Karpas-422 (cell line): ENCODE measurements at regions not wholly inside any gene's neighbourhood (a gene's known extent, or its start where the extent isn't known, plus 50 kb on each side); places are given as distances from the start of the nearest gene placed in this dataset.

Source experiments
- DNase-seq: peaks from one replicate; pipeline ENCODE4 v3.0.0-alpha.2; 2015
- H2AFZ ChIP-seq: fragments of 200-600 bp; sonication (generic); 2 replicates; pipeline ENCODE4 v1.6.1; 2014; ENCODE audit warnings: antibody characterized with exemption, low read length, mixed read lengths
- H3K27ac ChIP-seq: fragments of 200-600 bp; sonication (generic); 2 replicates; pipeline ENCODE4 v1.5.1; 2014; ENCODE audit warnings: mild to moderate bottlenecking, low read length, moderate library complexity
- H3K27me3 ChIP-seq: fragments of 200-600 bp; sonication (generic); 2 replicates; pipeline ENCODE4 v1.6.1; 2014; ENCODE audit warnings: low read length, mixed read lengths
- H3K36me3 ChIP-seq: fragments of 200-600 bp; sonication (generic); 2 replicates; pipeline ENCODE4 v1.6.1; 2014; ENCODE audit warnings: low read length, mixed read lengths; ENCODE audit not compliant: insufficient read depth
- H3K4me1 ChIP-seq: fragments of 200-600 bp; sonication (generic); 2 replicates; pipeline ENCODE4 v1.6.1; 2014; ENCODE audit warnings: mild to moderate bottlenecking, low read length, mixed read lengths
- H3K4me2 ChIP-seq: fragments of 200-600 bp; sonication (generic); 2 replicates; pipeline ENCODE4 v1.6.1; 2014; ENCODE audit warnings: low read length, low read depth, mild to moderate bottlenecking; ENCODE audit not compliant: poor library complexity, severe bottlenecking
- H3K4me3 ChIP-seq: fragments of 200-600 bp; sonication (generic); 2 replicates; pipeline ENCODE4 v1.5.1; 2014; ENCODE audit warnings: mild to moderate bottlenecking, antibody characterized with exemption, low read length, mixed read lengths
- H3K79me2 ChIP-seq: fragments of 200-600 bp; sonication (generic); 2 replicates; pipeline ENCODE4 v1.6.1; 2014; ENCODE audit warnings: mild to moderate bottlenecking, low read length, mixed read lengths
- H3K9ac ChIP-seq: fragments of 200-600 bp; sonication (generic); 2 replicates; pipeline ENCODE4 v1.6.0; 2014; ENCODE audit warnings: low read length
- H3K9me2 ChIP-seq: fragments of 200-600 bp; sonication (generic), shearing (Covaris generic); replicated peaks from 2 replicates; pipeline ENCODE4 v1.6.0; 2014; ENCODE audit warnings: mild to moderate bottlenecking, low read length, moderate library complexity; ENCODE audit not compliant: insufficient read depth
- H3K9me3 ChIP-seq: fragments of 300-700, 200-600 bp; sonication (generic); 2 replicates; pipeline ENCODE4 v1.6.1; 2014; ENCODE audit warnings: low read length, mixed read lengths
- H4K20me1 ChIP-seq: fragments of 200-600 bp; sonication (generic); 2 replicates; pipeline ENCODE4 v1.6.1; 2014; ENCODE audit warnings: mild to moderate bottlenecking, antibody characterized with exemption, low read length, low read depth; ENCODE audit not compliant: insufficient read depth

DNA sequence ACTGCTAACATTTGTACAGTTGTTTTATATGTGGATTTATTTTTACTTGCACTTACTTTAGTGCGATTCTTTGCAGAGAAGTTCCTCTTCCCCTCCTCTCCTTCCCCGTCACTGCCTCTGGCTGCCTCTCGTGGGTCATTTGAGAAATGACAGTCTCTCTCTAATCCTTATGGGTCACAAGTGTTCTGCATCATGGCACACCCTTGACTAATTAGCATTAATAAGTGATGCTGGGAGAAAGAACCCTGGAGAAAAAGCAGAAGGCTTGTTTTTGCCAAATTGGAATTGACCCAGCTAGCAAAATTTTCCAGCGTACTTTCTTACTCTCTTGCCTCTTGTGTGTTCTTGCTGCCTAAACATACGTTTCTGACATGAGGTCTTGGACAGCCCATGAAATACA, 301.2 kb downstream of the DUSP10 start:
- Histone ChIP-seq H3K4me2 (no peak overlapping the region), H3K27ac (no peak overlapping the region), H3K9ac (no peak overlapping the region), H3K36me3 (no peaks in the 10 kb centered on the region), H3K79me2 (no peaks in the 10 kb centered on the region), H4K20me1 (no peaks in the 10 kb centered on the region), H3K4me3 (no peak overlapping the region), H3K4me1 (no peaks in the 10 kb centered on the region), H2AFZ (no peak overlapping the region), H3K9me2 (no peaks in the 10 kb centered on the region), H3K9me3 (no peaks in the 10 kb centered on the region), H3K27me3 (no peaks in the 10 kb centered on the region)
- peak; percentile 49 for DNase-seq

DNA sequence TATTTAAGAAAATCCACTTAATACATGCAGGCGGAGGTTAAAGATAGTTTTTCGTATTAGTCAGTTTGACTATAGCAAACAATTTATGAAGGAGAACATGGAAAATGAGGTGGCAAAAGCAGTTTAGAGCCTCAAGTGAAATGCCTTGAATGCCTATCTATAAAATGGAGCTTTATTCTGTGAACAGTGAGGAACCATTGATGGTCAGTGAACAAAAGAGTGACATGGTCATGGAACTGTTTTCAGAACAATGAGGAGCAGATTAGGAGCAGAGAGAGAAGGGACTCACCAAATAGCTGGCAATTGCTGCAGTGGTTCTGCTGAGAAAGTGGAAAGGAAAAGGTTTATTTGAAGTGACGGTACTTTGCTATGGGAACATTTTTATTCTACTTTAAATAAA, 299.8 kb downstream of the DUSP10 start:
- Histone ChIP-seq H3K36me3 (no peaks in the 10 kb centered on the region), H3K9ac (no peak overlapping the region), H4K20me1 (no peaks in the 10 kb centered on the region), H3K9me2 (no peaks in the 10 kb centered on the region), H3K79me2 (no peaks in the 10 kb centered on the region), H3K27me3 (no peaks in the 10 kb centered on the region), H3K9me3 (no peaks in the 10 kb centered on the region), H3K4me2 (no peak overlapping the region), H2AFZ (no peak overlapping the region), H3K4me1 (no peaks in the 10 kb centered on the region), H3K4me3 (no peak overlapping the region), H3K27ac (no peak overlapping the region)
- DNase-seq, result no peak

DNA sequence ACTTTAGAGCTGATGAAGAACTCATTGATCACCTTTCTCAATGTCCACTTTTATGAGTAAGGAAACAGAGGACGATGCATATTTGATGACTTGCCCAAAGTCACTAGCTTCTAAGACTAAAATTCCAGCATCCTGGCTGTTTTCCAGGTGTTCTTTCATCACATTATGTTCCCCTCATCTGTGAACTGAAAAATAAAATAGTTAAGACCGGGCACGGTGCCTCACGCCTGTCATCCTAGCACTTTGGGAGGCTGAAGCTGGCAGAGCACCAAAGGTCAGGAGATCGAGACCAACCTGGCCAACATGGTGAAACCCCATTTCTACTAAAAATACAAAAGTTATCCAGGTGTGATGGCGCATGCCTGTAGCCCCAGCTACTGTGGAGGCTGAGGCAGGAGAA, 297.5 kb downstream of the DUSP10 start:
- Histone ChIP-seq H3K4me3 (no peak overlapping the region), H3K79me2 (no peaks in the 10 kb centered on the region), H3K27me3 (no peaks in the 10 kb centered on the region), H2AFZ (no peak overlapping the region), H3K9me3 (no peaks in the 10 kb centered on the region), H3K27ac (no peak overlapping the region), H4K20me1 (no peaks in the 10 kb centered on the region), H3K4me1 (no peaks in the 10 kb centered on the region), H3K4me2 (no peak overlapping the region), H3K36me3 (no peaks in the 10 kb centered on the region), H3K9me2 (no peaks in the 10 kb centered on the region), H3K9ac (no peak overlapping the region)
- DNase-seq, result no peak

DNA sequence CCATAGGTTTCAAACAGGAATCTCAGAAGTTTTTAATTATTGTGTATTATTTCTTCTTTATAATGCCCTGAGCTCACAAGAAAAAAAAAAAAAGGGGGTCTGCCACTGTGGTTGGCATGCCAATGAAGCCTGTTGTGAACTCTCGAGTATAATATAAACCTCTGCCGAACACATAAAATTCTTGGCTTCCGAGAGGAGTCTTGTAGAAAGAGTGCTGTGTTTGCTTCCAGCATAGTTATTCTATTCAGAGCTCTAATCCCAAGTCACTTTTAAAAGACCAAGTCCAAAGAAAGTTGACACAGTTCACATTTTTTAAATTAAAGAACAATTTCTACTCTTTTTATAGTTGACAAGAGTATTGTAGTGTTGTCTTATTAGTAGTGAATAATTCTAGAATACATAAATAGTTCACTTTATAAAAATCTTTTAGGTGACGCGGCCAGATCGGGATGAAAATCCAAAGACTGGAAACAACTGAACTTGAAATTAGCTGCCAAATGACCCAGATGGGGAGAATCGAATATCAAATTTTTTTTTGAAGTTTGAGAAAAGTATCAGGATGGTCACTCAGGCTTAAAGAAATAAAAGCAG, 293.2 kb downstream of the DUSP10 start:
- H2AFZ ChIP-seq, result no peak overlapping the region
- H3K36me3 ChIP-seq, result no peaks in the 10 kb centered on the region
- no peaks in the 10 kb centered on the region for H3K4me1 ChIP-seq
- H3K9ac ChIP-seq, result no peak overlapping the region
- no peak overlapping the region for H3K4me3 ChIP-seq
- H3K4me2 ChIP-seq, result no peak overlapping the region
- H3K79me2 ChIP-seq, result no peaks in the 10 kb centered on the region
- no peaks in the 10 kb centered on the region for H4K20me1 ChIP-seq
- no peak for DNase-seq
- H3K27ac ChIP-seq, result no peak overlapping the region
- H3K27me3 ChIP-seq, result no peaks in the 10 kb centered on the region
- 0 out of 2 replicates have a peak, but pooled peaks cover 3% of the 10 kb centered on the region for H3K9me2 ChIP-seq
- no peaks in the 10 kb centered on the region for H3K9me3 ChIP-seq

DNA sequence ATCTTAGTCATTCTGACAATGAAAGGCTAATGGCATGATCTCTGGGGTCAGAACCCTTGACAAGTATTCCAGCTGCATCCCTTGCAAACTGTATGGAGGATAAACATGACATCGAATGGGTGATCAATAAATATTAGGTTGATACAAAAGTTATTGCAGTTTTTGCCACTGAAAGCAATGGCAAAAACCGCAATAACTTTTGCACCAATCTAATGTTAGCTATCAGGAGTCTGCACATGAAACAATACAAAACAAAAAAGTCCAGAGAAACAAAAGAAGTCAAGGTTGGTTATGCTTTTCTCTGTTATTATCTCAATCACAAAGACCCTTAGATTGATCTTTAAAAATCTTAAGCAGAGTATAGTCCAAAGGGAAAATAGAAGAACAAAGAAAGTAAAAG, 292.7 kb downstream of the DUSP10 start:
- H3K4me3 ChIP-seq, result no peak overlapping the region
- no peak for DNase-seq

DNA sequence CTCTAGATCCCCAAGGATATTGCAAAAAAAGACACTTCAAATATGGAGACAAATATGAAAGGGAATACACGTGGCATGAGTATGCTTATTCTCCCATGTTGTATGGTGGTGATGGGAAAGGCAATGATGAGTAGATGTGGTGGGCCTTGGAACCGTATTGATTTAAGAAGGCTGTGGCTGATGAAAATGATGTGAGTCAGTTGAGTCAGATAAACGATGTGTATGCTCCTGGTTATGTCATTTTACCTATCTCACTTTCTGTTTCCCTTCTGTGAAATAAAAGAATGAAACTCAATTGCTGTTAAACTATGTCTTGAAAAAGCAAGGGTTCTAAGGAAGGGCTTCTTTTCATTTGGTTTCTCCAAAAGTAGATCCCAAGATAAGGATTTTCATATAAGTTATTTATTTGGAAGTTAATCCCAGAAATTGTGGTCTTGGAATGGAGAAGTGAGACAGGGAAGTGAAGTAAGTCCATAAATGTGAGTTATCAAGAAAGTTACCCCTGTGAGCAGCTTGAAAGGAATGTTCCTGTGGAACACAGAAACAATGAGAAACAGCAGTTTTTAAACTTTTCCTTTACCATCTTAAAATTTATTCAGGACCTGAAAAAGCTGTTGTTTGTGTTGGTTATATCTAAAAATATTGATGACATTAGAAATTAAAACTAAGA, 292.0 kb downstream of the DUSP10 start:
- Histone ChIP-seq H3K27ac (no peak overlapping the region), H4K20me1 (no peaks in the 10 kb centered on the region), H3K27me3 (no peaks in the 10 kb centered on the region), H3K4me2 (no peak overlapping the region), H3K9me2 (0 out of 2 replicates have a peak, but pooled peaks cover 3% of the 10 kb centered on the region), H3K79me2 (no peaks in the 10 kb centered on the region), H3K9ac (no peak overlapping the region), H3K4me3 (no peak overlapping the region), H2AFZ (no peak overlapping the region), H3K9me3 (no peaks in the 10 kb centered on the region), H3K36me3 (no peaks in the 10 kb centered on the region), H3K4me1 (no peaks in the 10 kb centered on the region)
- DNase-seq, result no peak

More for the DNA sequence above, 292.7 kb downstream of the DUSP10 start:
- Histone ChIP-seq H3K36me3 (no peaks in the 10 kb centered on the region), H3K79me2 (no peaks in the 10 kb centered on the region), H3K9me3 (no peaks in the 10 kb centered on the region), H3K4me2 (no peak overlapping the region), H3K9ac (no peak overlapping the region), H3K27ac (no peak overlapping the region), H4K20me1 (no peaks in the 10 kb centered on the region), H3K27me3 (no peaks in the 10 kb centered on the region), H3K4me1 (no peaks in the 10 kb centered on the region), H2AFZ (no peak overlapping the region), H3K9me2 (0 out of 2 replicates have a peak, but pooled peaks cover 3% of the 10 kb centered on the region)

DNA sequence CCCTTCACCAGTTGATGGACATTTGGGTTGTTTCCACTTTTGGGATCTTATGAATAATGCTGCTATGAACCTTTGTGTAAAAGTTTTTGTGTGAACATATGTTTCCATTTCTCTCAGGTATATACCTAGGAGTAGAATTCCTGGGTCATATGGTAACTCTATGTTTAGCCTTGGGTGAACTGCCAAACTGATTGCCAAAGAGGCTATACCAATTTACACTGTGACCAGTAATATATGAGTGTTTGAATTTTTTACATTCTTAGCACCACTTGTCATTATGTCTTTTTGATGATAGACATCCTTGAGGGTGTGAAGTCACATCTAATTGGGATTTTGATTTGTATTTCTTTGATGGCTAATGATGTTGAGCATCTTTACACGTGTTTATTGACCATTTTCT, 290.1 kb downstream of the DUSP10 start:
- DNase-seq, result no peak
- Histone ChIP-seq H4K20me1 (no peaks in the 10 kb centered on the region), H3K9ac (no peak overlapping the region), H3K36me3 (no peaks in the 10 kb centered on the region), H3K9me2 (0 out of 2 replicates have a peak, but pooled peaks cover 3% of the 10 kb centered on the region), H3K4me2 (no peak overlapping the region), H2AFZ (no peak overlapping the region), H3K9me3 (no peaks in the 10 kb centered on the region), H3K4me3 (no peak overlapping the region), H3K27ac (no peak overlapping the region), H3K27me3 (no peaks in the 10 kb centered on the region), H3K4me1 (no peaks in the 10 kb centered on the region), H3K79me2 (no peaks in the 10 kb centered on the region)

DNA sequence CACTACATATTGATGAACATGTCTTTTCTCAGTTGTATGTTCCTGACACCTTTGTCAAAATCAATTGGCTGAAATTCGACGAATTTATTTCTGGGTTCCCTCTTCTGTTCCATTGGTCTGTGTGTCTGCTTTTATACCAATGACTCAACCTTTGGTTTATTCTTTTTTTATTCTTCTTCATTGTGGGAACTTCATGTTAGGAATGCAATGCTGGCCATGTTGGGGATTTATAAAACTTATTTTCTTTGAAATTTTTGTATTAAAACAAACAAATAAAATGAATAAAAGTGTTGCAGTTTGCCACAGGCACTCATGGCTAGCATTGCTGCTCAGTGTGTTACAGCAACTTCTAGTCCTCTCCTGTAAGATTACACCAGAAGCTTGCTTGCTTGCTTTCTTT, 287.8 kb downstream of the DUSP10 start:
- H3K9me3 ChIP-seq, result no peaks in the 10 kb centered on the region
- no peaks in the 10 kb centered on the region for H3K4me1 ChIP-seq
- no peak overlapping the region for H3K4me2 ChIP-seq
- no peaks in the 10 kb centered on the region for H3K36me3 ChIP-seq
- 0 out of 2 replicates have a peak, but pooled peaks cover 3% of the 10 kb centered on the region for H3K9me2 ChIP-seq
- H3K9ac ChIP-seq, result no peak overlapping the region
- no peaks in the 10 kb centered on the region for H4K20me1 ChIP-seq
- H3K4me3 ChIP-seq, result no peak overlapping the region
- no peak for DNase-seq
- H2AFZ ChIP-seq, result no peak overlapping the region
- H3K79me2 ChIP-seq, result no peaks in the 10 kb centered on the region
- no peak overlapping the region for H3K27ac ChIP-seq
- no peaks in the 10 kb centered on the region for H3K27me3 ChIP-seq
